Keratinocyte (primary cell): ENCODE measurements at regions not wholly inside any gene's neighbourhood (a gene's known extent, or its start where the extent isn't known, plus 50 kb on each side); places are given as distances from the start of the nearest gene placed in this dataset.

Experiments
- DNase-seq: peaks from one replicate; pipeline ENCODE4 v3.0.0-alpha.2; 2011; ENCODE audit warnings: low read depth, missing footprints, low spot score
- FAIRE-seq: peaks from 2 replicates; lab custom pipeline; 2011; peaks lifted over from hg19 to GRCh38; lab: Jason Lieb, UNC
- H2AFZ ChIP-seq: 2 replicates; pipeline ENCODE4 v1.6.0; 2012; ENCODE audit warnings: low read length, control low read depth, inconsistent platforms; ENCODE audit not compliant: control insufficient read depth
- H3K27ac ChIP-seq: 2 replicates; pipeline ENCODE4 v1.5.1; 2011; ENCODE audit warnings: low read length; ENCODE audit not compliant: control insufficient read depth, insufficient read depth
- H3K27me3 ChIP-seq: 3 replicates; pipeline ENCODE4 v1.6.0; 2011; ENCODE audit warnings: low read length; ENCODE audit not compliant: control insufficient read depth, insufficient read depth; ENCODE audit errors: extremely low read depth
- H3K36me3 ChIP-seq, 2 experiments: 2 replicates in 1 of 2; 3 replicates in 1 of 2; pipeline ENCODE4 v1.5.1; 2011; ENCODE audit warnings: low read length in 2 of 2, mild to moderate bottlenecking in 1 of 2; ENCODE audit not compliant: control insufficient read depth in 2 of 2, insufficient read depth in 2 of 2; ENCODE audit errors: extremely low read depth in 1 of 2
- H3K4me1 ChIP-seq: 3 replicates; pipeline ENCODE4 v1.5.1; 2011; ENCODE audit warnings: low read length; ENCODE audit not compliant: control insufficient read depth, insufficient read depth; ENCODE audit errors: extremely low read depth
- H3K4me2 ChIP-seq: 3 replicates; pipeline ENCODE4 v1.6.0; 2011; ENCODE audit warnings: low read depth, low read length; ENCODE audit not compliant: control insufficient read depth, insufficient read depth; ENCODE audit errors: extremely low read depth
- H3K4me3 ChIP-seq, 3 experiments: fragments of 200-600 bp in 1 of 3; sonication (generic) in 1 of 3; 2 replicates in 2 of 3; 3 replicates in 1 of 3; pipeline ENCODE4 v1.5.1; 2011 to 2016; ENCODE audit warnings: low read length in 3 of 3, mild to moderate bottlenecking in 3 of 3, control low read depth in 2 of 3, inconsistent platforms in 1 of 3, low read depth in 1 of 3, mixed read lengths in 1 of 3, mixed run types in 1 of 3, moderate library complexity in 1 of 3; ENCODE audit not compliant: control insufficient read depth in 2 of 3, insufficient read depth in 2 of 3; ENCODE audit errors: extremely low read depth in 1 of 3
- H3K79me2 ChIP-seq: 2 replicates; pipeline ENCODE4 v1.6.0; 2012; ENCODE audit warnings: low read length; ENCODE audit not compliant: control insufficient read depth, insufficient read depth
- H3K9ac ChIP-seq: 3 replicates; pipeline ENCODE4 v1.6.0; 2011; ENCODE audit warnings: low read length; ENCODE audit not compliant: control insufficient read depth, insufficient read depth; ENCODE audit errors: extremely low read depth
- H3K9me1 ChIP-seq: 3 replicates; pipeline ENCODE4 v1.6.0; 2011; ENCODE audit warnings: low read length; ENCODE audit not compliant: control insufficient read depth, insufficient read depth; ENCODE audit errors: extremely low read depth
- H3K9me3 ChIP-seq: 2 replicates; pipeline ENCODE4 v1.5.1; 2012; ENCODE audit warnings: low read depth, low read length; ENCODE audit not compliant: control insufficient read depth
- H4K20me1 ChIP-seq: 3 replicates; pipeline ENCODE4 v1.6.0; 2011; ENCODE audit warnings: low read length; ENCODE audit not compliant: control insufficient read depth, insufficient read depth; ENCODE audit errors: extremely low read depth
- EZH2 ChIP-seq: IDR thresholded peaks from one replicate; pipeline ENCODE4 v1.6.1; 2012; ENCODE audit warnings: inconsistent platforms, mild to moderate bottlenecking, low read length, moderate library complexity
- dilution Hi-C: fragments of 300-500 bp; cut with MboI; formaldehyde crosslinking; loops from one replicate; pipeline ENCODE4 v1.7.0; 2020; ENCODE audit warnings: low sequenced_read_pairs; ENCODE audit not compliant: extremely low pct_ligation_motif_present
- TF ChIP-seq, protein P1 (sequence below), 3 experiments: IDR thresholded peaks in 1 of 3; conservative IDR thresholded peaks in 1 of 3; optimal IDR thresholded peaks in 1 of 3; 2 replicates in 2 of 3; 3 replicates in 1 of 3; pipeline versions ENCODE3 to v1.5.1; 2011; ENCODE audit warnings: low read length in 3 of 3, mild to moderate bottlenecking in 3 of 3, moderate library complexity in 2 of 3, control low read depth in 1 of 3, inconsistent platforms in 1 of 3; ENCODE audit not compliant: insufficient read depth in 2 of 3; ENCODE audit errors: extremely low read depth in 1 of 3

DNA sequence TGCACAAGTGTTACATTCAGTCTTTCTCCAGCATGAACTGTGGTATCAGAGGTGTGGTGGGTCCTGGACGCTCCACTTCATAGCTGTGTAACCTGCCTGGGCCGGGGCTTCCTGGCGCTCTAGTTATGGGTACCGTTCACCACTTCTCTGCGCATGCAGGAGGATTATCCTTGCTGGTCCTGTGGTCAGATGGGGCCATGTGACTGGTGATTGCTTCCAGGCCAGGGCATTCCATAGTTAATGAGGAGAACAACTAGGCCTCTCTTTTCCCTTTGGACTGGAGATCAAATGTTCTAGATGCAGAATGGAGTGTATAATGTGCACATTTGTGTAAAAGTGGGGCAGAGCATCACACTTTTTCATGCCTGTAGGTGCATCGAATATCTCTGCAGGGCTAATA lies 444.0 kb downstream of the AACS start:
- Histone ChIP-seq H3K9me3 (no peaks in the 10 kb centered on the region), H3K9me1 (no peaks in the 10 kb centered on the region), H3K27ac (no peak overlapping the region), H3K4me2 (no peak overlapping the region), H2AFZ (no peak overlapping the region), H4K20me1 (no peaks in the 10 kb centered on the region), H3K4me3 (no peak overlapping the region), H3K36me3 (no peaks in the 10 kb centered on the region), H3K9ac (no peak overlapping the region), H3K27me3 (no peaks in the 10 kb centered on the region), H3K4me1 (no peaks in the 10 kb centered on the region), H3K79me2 (no peaks in the 10 kb centered on the region)
- no peak for TF ChIP-seq EZH2
- TF ChIP-seq, protein P1, sequence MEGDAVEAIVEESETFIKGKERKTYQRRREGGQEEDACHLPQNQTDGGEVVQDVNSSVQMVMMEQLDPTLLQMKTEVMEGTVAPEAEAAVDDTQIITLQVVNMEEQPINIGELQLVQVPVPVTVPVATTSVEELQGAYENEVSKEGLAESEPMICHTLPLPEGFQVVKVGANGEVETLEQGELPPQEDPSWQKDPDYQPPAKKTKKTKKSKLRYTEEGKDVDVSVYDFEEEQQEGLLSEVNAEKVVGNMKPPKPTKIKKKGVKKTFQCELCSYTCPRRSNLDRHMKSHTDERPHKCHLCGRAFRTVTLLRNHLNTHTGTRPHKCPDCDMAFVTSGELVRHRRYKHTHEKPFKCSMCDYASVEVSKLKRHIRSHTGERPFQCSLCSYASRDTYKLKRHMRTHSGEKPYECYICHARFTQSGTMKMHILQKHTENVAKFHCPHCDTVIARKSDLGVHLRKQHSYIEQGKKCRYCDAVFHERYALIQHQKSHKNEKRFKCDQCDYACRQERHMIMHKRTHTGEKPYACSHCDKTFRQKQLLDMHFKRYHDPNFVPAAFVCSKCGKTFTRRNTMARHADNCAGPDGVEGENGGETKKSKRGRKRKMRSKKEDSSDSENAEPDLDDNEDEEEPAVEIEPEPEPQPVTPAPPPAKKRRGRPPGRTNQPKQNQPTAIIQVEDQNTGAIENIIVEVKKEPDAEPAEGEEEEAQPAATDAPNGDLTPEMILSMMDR (optimal IDR thresholded peaks at IDR 0.05 in 1 of 3, IDR thresholded peaks at IDR 0.05 in 1 of 3, conservative IDR thresholded peaks at IDR 0.05 in 1 of 3; ENCODE audit: extremely low read depth in 1 of 3, insufficient read depth in 2 of 3, low read length in 3 of 3) = no peak
- dilution Hi-C loops = no loop called here
- FAIRE-seq (no peak), DNase-seq (no peak)

DNA sequence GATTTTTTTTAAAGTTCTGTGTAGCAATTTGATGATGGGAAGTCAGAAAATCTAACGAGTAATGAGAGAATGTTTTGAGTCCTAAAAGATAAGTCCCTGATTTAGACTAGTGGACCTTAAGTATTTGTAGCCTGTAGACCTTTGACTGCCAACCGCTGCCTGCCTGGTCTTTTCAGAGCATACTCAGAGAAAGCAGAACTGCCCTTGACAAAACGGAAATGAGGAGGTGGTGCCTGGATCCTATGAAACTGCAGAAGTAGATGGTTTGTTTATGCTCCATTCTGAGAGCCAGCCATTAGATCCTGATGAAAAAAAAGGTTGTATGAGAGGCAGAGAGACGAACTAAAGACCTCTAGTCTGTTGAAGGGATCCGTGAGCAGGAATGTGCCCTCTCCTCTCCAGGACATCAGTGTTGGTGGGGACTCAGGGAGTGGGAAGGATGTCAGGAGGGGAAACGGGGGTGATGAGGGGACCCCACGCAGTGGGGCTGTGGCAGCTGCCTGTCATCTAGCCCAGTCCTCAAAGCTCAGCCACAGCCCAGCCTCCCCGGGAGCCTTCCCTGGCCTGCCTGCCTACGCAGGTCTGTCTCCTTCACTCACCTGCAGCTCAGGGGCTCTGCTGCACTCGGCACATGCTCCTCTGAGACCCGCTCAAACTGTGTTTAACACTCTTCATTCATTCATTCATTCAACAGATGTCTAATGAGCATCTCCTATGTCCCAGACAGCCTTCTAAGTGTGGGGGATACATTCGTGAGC lies 447.5 kb downstream of the AACS start:
- no peaks in the 10 kb centered on the region for H4K20me1 ChIP-seq
- H3K4me1 ChIP-seq = no peaks in the 10 kb centered on the region
- peaks cover 6% of the 10 kb centered on the region for H3K9me3 ChIP-seq
- no peak overlapping the region for H3K4me2 ChIP-seq
- no peak overlapping the region for H3K9ac ChIP-seq
- dilution Hi-C loops = no loop called here
- H3K27ac ChIP-seq = no peak overlapping the region
- no peaks in the 10 kb centered on the region for H3K79me2 ChIP-seq
- H3K27me3 ChIP-seq = no peaks in the 10 kb centered on the region
- no peaks in the 10 kb centered on the region for H3K36me3 ChIP-seq
- no peak for FAIRE-seq
- TF ChIP-seq, protein P1 (optimal IDR thresholded peaks at IDR 0.05 in 1 of 3, IDR thresholded peaks at IDR 0.05 in 1 of 3, conservative IDR thresholded peaks at IDR 0.05 in 1 of 3; ENCODE audit: extremely low read depth in 1 of 3, insufficient read depth in 2 of 3, low read length in 3 of 3) = no peak
- no peak for TF ChIP-seq EZH2
- no peak for DNase-seq
- H2AFZ ChIP-seq = no peak overlapping the region
- H3K9me1 ChIP-seq = no peaks in the 10 kb centered on the region
- H3K4me3 ChIP-seq = no peak overlapping the region
